SU-DHL-6 (cell line): ENCODE measurements at regions not wholly inside any gene's neighbourhood (a gene's known extent, or its start where the extent isn't known, plus 50 kb on each side); places are given as distances from the start of the nearest gene placed in this dataset.

ENCODE experiments used
- H2AFZ ChIP-seq: fragments of 200-600 bp; sonication (generic); 2 replicates; pipeline ENCODE4 v1.6.1; 2014; ENCODE audit warnings: low read depth, mild to moderate bottlenecking, moderate library complexity, mixed read lengths, antibody characterized with exemption, low read length; ENCODE audit not compliant: severe bottlenecking
- H3F3A ChIP-seq: fragments of 200-600 bp; shearing (Covaris generic); 2 replicates; pipeline ENCODE4 v1.6.0; 2016; ENCODE audit warnings: antibody characterized with exemption, mild to moderate bottlenecking; ENCODE audit not compliant: insufficient read depth
- H3K27ac ChIP-seq: fragments of 200-600 bp; sonication (generic); 2 replicates; pipeline ENCODE4 v1.5.1; 2016; ENCODE audit warnings: low read depth, mild to moderate bottlenecking, low read length, moderate library complexity, mixed read lengths
- H3K27me3 ChIP-seq: fragments of 200-600 bp; sonication (generic), shearing (Covaris generic); 2 replicates; pipeline ENCODE4 v1.6.0; 2014; ENCODE audit warnings: mild to moderate bottlenecking, low read length
- H3K36me3 ChIP-seq: fragments of 200-600 bp; sonication (generic); 2 replicates; pipeline ENCODE4 v1.6.1; 2014; ENCODE audit warnings: mild to moderate bottlenecking, low read length, mixed read lengths
- H3K4me2 ChIP-seq: fragments of 300-600, 200-600 bp; shearing (Covaris generic), sonication (generic); 2 replicates; pipeline ENCODE4 v1.6.0; 2014; ENCODE audit warnings: low read length, low read depth, mild to moderate bottlenecking; ENCODE audit not compliant: poor library complexity, severe bottlenecking
- H3K4me3 ChIP-seq: fragments of 200-600 bp; sonication (generic); 2 replicates; pipeline ENCODE4 v1.5.1; 2014; ENCODE audit warnings: antibody characterized with exemption, low read length, mild to moderate bottlenecking, mixed read lengths; ENCODE audit not compliant: insufficient read depth, poor library complexity, severe bottlenecking
- H3K79me2 ChIP-seq: fragments of 200-600 bp; sonication (generic); 2 replicates; pipeline ENCODE4 v1.6.1; 2014; ENCODE audit warnings: mild to moderate bottlenecking, low read length, moderate library complexity; ENCODE audit not compliant: insufficient read depth
- H3K9ac ChIP-seq: fragments of 200-600 bp; sonication (generic); 2 replicates; pipeline ENCODE4 v1.7.0; 2014; ENCODE audit warnings: mild to moderate bottlenecking, low read length
- H3K9me2 ChIP-seq: fragments of 200-600 bp; sonication (generic); replicated peaks from 2 replicates; pipeline ENCODE4 v1.6.1; 2014; ENCODE audit warnings: low read length; ENCODE audit not compliant: insufficient read depth
- H3K9me3 ChIP-seq: fragments of 200-600 bp; sonication (generic); 2 replicates; pipeline ENCODE4 v1.6.1; 2014; ENCODE audit warnings: low read length, mixed read lengths; ENCODE audit not compliant: insufficient read depth
- H4K20me1 ChIP-seq: fragments of 200-600 bp; sonication (generic); 2 replicates; pipeline ENCODE4 v1.6.1; 2014; ENCODE audit warnings: low read depth, mild to moderate bottlenecking, antibody characterized with exemption, low read length, moderate library complexity, mixed read lengths
- CTCF ChIP-seq: fragments of 200-600 bp; sonication (generic); IDR thresholded peaks from one replicate; pipeline ENCODE4 v1.5.1; 2017; ENCODE audit warnings: antibody characterized with exemption, mild to moderate bottlenecking, low read length, moderate library complexity; ENCODE audit not compliant: insufficient read depth, poor library complexity, severe bottlenecking
- EZH2phosphoT487 ChIP-seq: fragments of 200-600 bp; sonication (generic), shearing (Covaris generic); conservative IDR thresholded peaks from 2 replicates; pipeline ENCODE4 v1.6.1; 2018; ENCODE audit warnings: mild to moderate bottlenecking, antibody characterized with exemption, low read length, moderate library complexity, mixed read lengths

DNA sequence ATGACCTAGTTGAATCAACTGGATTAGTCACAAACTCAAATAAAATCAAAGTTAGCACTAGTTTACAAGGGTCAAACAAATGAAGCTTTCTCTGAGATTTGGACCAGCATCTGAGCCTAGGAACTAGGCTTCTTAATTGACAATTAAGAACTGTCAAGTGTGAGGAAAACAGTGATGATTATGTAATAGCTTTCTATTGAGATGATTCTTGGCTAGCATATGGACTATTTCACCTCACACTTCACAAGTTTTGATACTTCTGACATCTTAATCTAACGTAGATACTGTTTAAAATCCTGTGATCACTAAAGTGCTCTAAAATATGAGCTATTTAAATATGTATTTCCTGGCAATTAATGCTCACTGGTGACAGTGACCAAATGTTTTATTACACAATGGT is 542.9 kb downstream of the EFNA5 start:
- TF ChIP-seq CTCF (no peak), EZH2phosphoT487 (no peak)
- H3F3A ChIP-seq, result no peaks in the 10 kb centered on the region
- H3K4me2 ChIP-seq, result no peak overlapping the region
- no peaks in the 10 kb centered on the region for H3K9me2 ChIP-seq
- no peaks in the 10 kb centered on the region for H3K9me3 ChIP-seq
- H3K4me3 ChIP-seq, result no peak overlapping the region
- H3K9ac ChIP-seq, result no peak overlapping the region
- no peaks in the 10 kb centered on the region for H3K36me3 ChIP-seq
- H4K20me1 ChIP-seq, result no peaks in the 10 kb centered on the region
- no peaks in the 10 kb centered on the region for H3K79me2 ChIP-seq
- no peaks in the 10 kb centered on the region for H3K27me3 ChIP-seq
- no peak overlapping the region for H3K27ac ChIP-seq
- H2AFZ ChIP-seq, result peak overlapping the region; percentile 26

DNA sequence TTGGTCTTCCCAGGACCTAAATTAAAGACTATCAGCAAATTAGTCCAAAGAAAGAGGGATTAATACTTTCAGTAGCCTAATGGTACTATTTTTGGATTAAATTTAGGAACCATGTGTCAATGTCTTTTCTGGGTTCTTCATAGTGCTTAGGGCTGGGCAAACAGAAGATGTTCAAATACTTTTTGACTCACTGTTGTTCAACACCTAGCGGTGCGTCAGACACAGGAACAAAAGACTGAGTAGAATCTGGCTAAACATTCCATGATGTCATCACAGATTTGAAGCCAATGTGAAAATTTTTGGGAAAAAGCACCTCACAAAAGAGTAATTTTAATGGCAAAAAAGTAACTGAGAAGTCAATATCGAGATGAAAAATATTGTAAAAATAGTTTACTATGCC is 544.4 kb downstream of the EFNA5 start:
- no peak overlapping the region for H3K27ac ChIP-seq
- H3K9me2 ChIP-seq, result no peaks in the 10 kb centered on the region
- no peak overlapping the region for H3K4me2 ChIP-seq
- H3K4me3 ChIP-seq, result no peak overlapping the region
- H3K27me3 ChIP-seq, result no peaks in the 10 kb centered on the region
- H3K36me3 ChIP-seq, result no peaks in the 10 kb centered on the region
- H2AFZ ChIP-seq, result no peak overlapping the region
- H4K20me1 ChIP-seq, result no peaks in the 10 kb centered on the region
- H3K9me3 ChIP-seq, result no peaks in the 10 kb centered on the region
- no peaks in the 10 kb centered on the region for H3K79me2 ChIP-seq
- TF ChIP-seq CTCF, result no peak
- no peak for TF ChIP-seq EZH2phosphoT487
- no peaks in the 10 kb centered on the region for H3F3A ChIP-seq
- no peak overlapping the region for H3K9ac ChIP-seq

- no peak overlapping the region for H3K27ac ChIP-seq
Observed at GRCh38 chr5:107124376-107124775, 546.4 kb downstream of the EFNA5 start.

More at GRCh38 chr5:107124376-107124775, 546.4 kb downstream of the EFNA5 start:
- no peak overlapping the region for H2AFZ ChIP-seq
- H3F3A ChIP-seq, result no peaks in the 10 kb centered on the region
- TF ChIP-seq CTCF (no peak), EZH2phosphoT487 (no peak)
- no peaks in the 10 kb centered on the region for H3K27me3 ChIP-seq
- no peak overlapping the region for H3K4me2 ChIP-seq
- H3K79me2 ChIP-seq, result no peaks in the 10 kb centered on the region
- H3K4me3 ChIP-seq, result no peak overlapping the region
- no peak overlapping the region for H3K9ac ChIP-seq
- H3K9me2 ChIP-seq, result no peaks in the 10 kb centered on the region
- no peaks in the 10 kb centered on the region for H4K20me1 ChIP-seq
- no peaks in the 10 kb centered on the region for H3K9me3 ChIP-seq
- H3K36me3 ChIP-seq, result no peaks in the 10 kb centered on the region
